Activated CD8-positive, alpha-beta T cell treated with anti-CD3 and anti-CD28 coated beads, Interleukin-2, amount 10 ng/mL, durations not matched to agents 7 days and 5 days (primary cell): ENCODE measurements at regions not wholly inside any gene's neighbourhood (a gene's known extent, or its start where the extent isn't known, plus 50 kb on each side); places are given as distances from the start of the nearest gene placed in this dataset.

ENCODE experiments used
- ATAC-seq: fragments of 150-1000 bp; cut with Tn5 transposase; one replicate; pipeline ENCODE4 v1.10.0; 2021; ENCODE audit warnings: moderate library complexity
- CTCF ChIA-PET: fragments of 350-600 bp; sonication (Branson Sonifier 250); formaldehyde crosslinking; loops from one replicate; lab custom pipeline; 2021; ENCODE audit warnings: antibody characterized with exemption; lab: Charles Lee
- POLR2A ChIA-PET: fragments of 350-600 bp; sonication (Branson Sonifier 250); formaldehyde crosslinking; loops from one replicate; lab custom pipeline; 2021; ENCODE audit warnings: antibody characterized with exemption; lab: Charles Lee
- DNase-seq: peaks from one replicate; pipeline ENCODE4 v3.0.0-alpha.2; 2020
- H3K27ac Mint-ChIP-seq: one replicate; pipeline ENCODE4 v1.8.0; 2021; ENCODE audit warnings: mild to moderate bottlenecking, mixed read lengths
- H3K27me3 Mint-ChIP-seq: one replicate; pipeline ENCODE4 v1.8.0; 2021; ENCODE audit warnings: low read depth, mixed read lengths
- H3K36me3 Mint-ChIP-seq: one replicate; pipeline ENCODE4 v1.8.0; 2021; ENCODE audit warnings: low read depth, mixed read lengths
- H3K4me1 Mint-ChIP-seq: one replicate; pipeline ENCODE4 v1.8.0; 2021; ENCODE audit warnings: low read depth, mixed read lengths
- H3K4me3 Mint-ChIP-seq: one replicate; pipeline ENCODE4 v1.8.0; 2021; ENCODE audit warnings: mild to moderate bottlenecking, mixed read lengths
- H3K9me3 Mint-ChIP-seq: one replicate; pipeline ENCODE4 v1.8.0; 2022; ENCODE audit warnings: mixed read lengths; ENCODE audit not compliant: insufficient read depth

- no peak overlapping the region for H3K4me3 Mint-ChIP-seq
- no peaks in the 10 kb centered on the region for H3K4me1 Mint-ChIP-seq
- H3K36me3 Mint-ChIP-seq, result no peaks in the 10 kb centered on the region
- H3K27ac Mint-ChIP-seq, result no peak overlapping the region
- H3K27me3 Mint-ChIP-seq, result no peaks in the 10 kb centered on the region
- ATAC-seq, result no peak
- CTCF ChIA-PET, result interaction anchor here (0.6 to 1.5 kb wide), 3 partner anchors 253 to 531 kb away, joined by 3 read pairs; no protein-coding TSS in a partner anchor
- DNase-seq, result no peak
- H3K9me3 Mint-ChIP-seq, result no peaks in the 10 kb centered on the region
- POLR2A ChIA-PET, result no interaction called here
Observed at GRCh38 chr1:222093518-222093917, 351.6 kb upstream of the DUSP10 start.

- Mint-ChIP-seq H3K4me3 (no peak overlapping the region), H3K4me1 (no peaks in the 10 kb centered on the region), H3K27me3 (no peaks in the 10 kb centered on the region), H3K36me3 (no peaks in the 10 kb centered on the region), H3K27ac (no peak overlapping the region), H3K9me3 (no peaks in the 10 kb centered on the region)
- DNase-seq (no peak), ATAC-seq (no peak)
- ChIA-PET POLR2A (no interaction called here), CTCF (no interaction called here)
Observed at GRCh38 chr1:222090103-222090502, 348.2 kb upstream of the DUSP10 start.

GRCh38 chr1:222087221-222087920 lies 345.5 kb upstream of the DUSP10 start:
- no peaks in the 10 kb centered on the region for H3K36me3 Mint-ChIP-seq
- ChIA-PET POLR2A (no interaction called here), CTCF (interaction anchor here (1.1 kb wide), 1 partner anchor 9 kb away, joined by 3 read pairs; no protein-coding TSS in a partner anchor)
- DNase-seq, result no peak
- no peaks in the 10 kb centered on the region for H3K27me3 Mint-ChIP-seq
- no peak overlapping the region for H3K27ac Mint-ChIP-seq
- H3K9me3 Mint-ChIP-seq, result no peaks in the 10 kb centered on the region
- no peaks in the 10 kb centered on the region for H3K4me1 Mint-ChIP-seq
- no peak for ATAC-seq
- no peak overlapping the region for H3K4me3 Mint-ChIP-seq

GRCh38 chr1:222084996-222085395 lies 343.1 kb upstream of the DUSP10 start:
- Mint-ChIP-seq H3K4me1 (no peaks in the 10 kb centered on the region), H3K4me3 (no peak overlapping the region), H3K27ac (no peak overlapping the region), H3K36me3 (no peaks in the 10 kb centered on the region), H3K27me3 (peaks cover 4% of the 10 kb centered on the region), H3K9me3 (no peaks in the 10 kb centered on the region)
- POLR2A ChIA-PET, result interaction anchor here (0.5 kb wide), 1 partner anchor 8 kb away, joined by 3 read pairs; no protein-coding TSS in a partner anchor
- CTCF ChIA-PET, result interaction anchor here (0.9 kb wide), 1 partner anchor 11 kb away, joined by 3 read pairs; no protein-coding TSS in a partner anchor
- DNase-seq (no peak), ATAC-seq (no peak)

DNA sequence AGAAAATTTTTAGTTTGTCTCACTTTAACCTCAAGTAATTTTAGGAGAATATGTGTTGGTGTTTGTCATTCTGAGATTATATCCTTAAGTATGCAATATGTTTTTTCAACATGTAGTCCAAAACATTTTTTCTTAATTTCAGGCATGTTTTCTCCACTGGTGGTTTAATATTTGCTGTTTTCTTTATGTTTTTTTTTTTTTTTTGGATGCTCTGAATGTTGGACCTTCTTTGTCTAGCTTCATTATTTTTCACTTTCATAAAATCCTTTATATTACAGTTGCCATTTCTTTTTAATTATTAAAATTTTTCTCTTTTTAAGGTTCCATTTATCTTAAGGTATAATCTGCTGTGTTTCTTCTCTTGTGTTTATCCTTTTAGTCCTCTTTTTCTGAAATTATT lies 342.2 kb upstream of the DUSP10 start:
- DNase-seq, result no peak
- Mint-ChIP-seq H3K36me3 (no peaks in the 10 kb centered on the region), H3K9me3 (no peaks in the 10 kb centered on the region), H3K27me3 (peaks cover 7% of the 10 kb centered on the region), H3K4me3 (no peak overlapping the region), H3K27ac (no peak overlapping the region), H3K4me1 (no peaks in the 10 kb centered on the region)
- CTCF ChIA-PET, result no interaction called here
- POLR2A ChIA-PET, result no interaction called here
- no peak for ATAC-seq

DNA sequence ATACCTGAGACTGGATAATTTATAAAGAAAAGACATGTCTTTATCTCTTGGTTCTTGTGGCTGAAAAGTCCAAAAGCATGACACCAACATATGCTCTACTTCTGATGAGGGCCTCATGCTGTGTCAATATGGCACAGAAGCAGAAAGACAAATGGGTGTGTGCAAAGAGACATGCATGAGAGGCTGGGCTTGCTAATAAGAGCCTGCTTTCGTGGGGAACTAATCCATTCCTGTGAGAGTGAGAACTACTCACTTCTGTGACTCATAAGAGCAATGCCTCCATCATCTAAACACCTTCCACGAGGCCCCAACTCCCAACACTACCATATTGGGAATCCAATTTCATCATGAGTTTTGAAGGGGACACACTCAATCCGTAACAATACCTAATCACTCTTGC lies 340.0 kb upstream of the DUSP10 start:
- DNase-seq, result no peak
- Mint-ChIP-seq H3K27me3 (peaks cover 7% of the 10 kb centered on the region), H3K36me3 (no peaks in the 10 kb centered on the region), H3K4me1 (no peaks in the 10 kb centered on the region), H3K9me3 (no peaks in the 10 kb centered on the region), H3K27ac (no peak overlapping the region), H3K4me3 (no peak overlapping the region)
- CTCF ChIA-PET, result interaction anchor here (1.4 kb wide), 1 partner anchor 374 kb away, joined by 3 read pairs; no protein-coding TSS in a partner anchor
- ATAC-seq, result no peak
- POLR2A ChIA-PET, result interaction anchor here (0.5 kb wide), 1 partner anchor 332 kb away, joined by 3 read pairs; no protein-coding TSS in a partner anchor

- no peak for DNase-seq
- no peak for ATAC-seq
- CTCF ChIA-PET, result no interaction called here
- Mint-ChIP-seq H3K4me1 (no peaks in the 10 kb centered on the region), H3K27ac (no peak overlapping the region), H3K9me3 (no peaks in the 10 kb centered on the region), H3K4me3 (no peak overlapping the region), H3K27me3 (peaks cover 7% of the 10 kb centered on the region), H3K36me3 (no peaks in the 10 kb centered on the region)
- POLR2A ChIA-PET, result no interaction called here
Observed at GRCh38 chr1:222079566-222079965, 337.7 kb upstream of the DUSP10 start.

DNA sequence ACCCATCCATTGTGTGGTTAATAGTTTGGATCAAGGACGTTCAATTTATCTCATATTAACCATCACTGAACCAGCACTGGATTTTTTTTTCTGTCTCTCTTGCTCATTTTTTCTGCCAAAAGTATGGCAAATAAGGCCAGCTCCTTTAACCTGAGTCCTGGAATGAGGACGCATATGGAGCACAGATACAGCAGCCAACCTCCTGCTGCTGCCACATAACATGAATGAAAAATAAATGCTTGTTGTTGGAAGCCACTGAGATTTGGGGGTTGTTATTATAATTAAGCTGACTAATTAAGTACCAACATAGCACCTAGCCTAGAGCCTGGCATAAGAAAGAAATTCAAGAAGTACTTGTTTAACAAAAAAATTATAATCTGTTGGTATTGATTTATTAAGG lies 335.3 kb upstream of the DUSP10 start:
- no peak overlapping the region for H3K4me3 Mint-ChIP-seq
- H3K4me1 Mint-ChIP-seq, result no peaks in the 10 kb centered on the region
- POLR2A ChIA-PET, result no interaction called here
- DNase-seq (no peak), ATAC-seq (no peak)
- no peak overlapping the region for H3K27ac Mint-ChIP-seq
- H3K36me3 Mint-ChIP-seq, result no peaks in the 10 kb centered on the region
- H3K27me3 Mint-ChIP-seq, result peaks cover 7% of the 10 kb centered on the region
- CTCF ChIA-PET, result no interaction called here
- H3K9me3 Mint-ChIP-seq, result no peaks in the 10 kb centered on the region

GRCh38 chr1:222074317-222074716 lies 332.4 kb upstream of the DUSP10 start:
- no peak for DNase-seq
- Mint-ChIP-seq H3K4me1 (no peaks in the 10 kb centered on the region), H3K27ac (no peak overlapping the region), H3K9me3 (no peaks in the 10 kb centered on the region), H3K36me3 (no peaks in the 10 kb centered on the region), H3K4me3 (no peak overlapping the region), H3K27me3 (peaks cover 1% of the 10 kb centered on the region)
- CTCF ChIA-PET, result no interaction called here
- POLR2A ChIA-PET, result no interaction called here
- no peak for ATAC-seq

DNA sequence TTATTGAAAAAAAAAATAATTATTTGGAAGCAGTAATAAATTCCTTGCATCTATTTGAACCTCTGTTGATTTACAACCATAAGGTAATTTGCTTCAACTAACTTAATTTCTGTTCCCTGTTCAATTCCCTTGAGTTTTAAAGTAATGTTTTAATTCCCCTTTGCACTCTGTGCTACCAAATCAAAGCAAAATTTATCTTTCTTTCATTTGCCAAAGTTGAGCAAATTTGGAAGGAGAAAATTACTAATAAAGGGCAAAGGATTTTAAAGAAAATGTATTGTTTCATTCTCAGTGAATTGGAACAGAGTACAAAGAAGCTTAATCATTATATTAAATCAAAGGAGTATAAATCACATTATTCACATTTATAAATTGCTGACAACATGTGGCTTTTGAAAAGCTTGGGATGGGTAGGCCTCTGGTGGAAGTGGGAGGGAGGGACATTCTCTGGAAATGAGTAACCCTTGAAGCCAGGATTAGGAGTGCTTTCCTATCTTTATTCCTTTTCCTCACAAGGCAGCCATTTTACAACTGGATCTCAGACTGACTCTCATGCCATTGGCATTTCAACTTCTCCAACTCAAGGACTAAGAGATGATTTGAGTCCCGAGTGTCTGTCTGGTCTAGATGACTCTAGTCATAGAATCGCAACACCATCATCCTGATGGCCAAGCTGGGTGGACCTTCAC lies 331.6 kb upstream of the DUSP10 start:
- Mint-ChIP-seq H3K9me3 (no peaks in the 10 kb centered on the region), H3K4me1 (no peaks in the 10 kb centered on the region), H3K36me3 (no peaks in the 10 kb centered on the region), H3K27me3 (no peaks in the 10 kb centered on the region), H3K27ac (no peak overlapping the region), H3K4me3 (no peak overlapping the region)
- CTCF ChIA-PET, result no interaction called here
- POLR2A ChIA-PET, result no interaction called here
- DNase-seq (no peak), ATAC-seq (no peak)

GRCh38 chr1:222071387-222071786 lies 329.5 kb upstream of the DUSP10 start:
- no peak for ATAC-seq
- CTCF ChIA-PET, result interaction anchor here (1.4 kb wide), 1 partner anchor 25 kb away, joined by 3 read pairs; no protein-coding TSS in a partner anchor

DNA sequence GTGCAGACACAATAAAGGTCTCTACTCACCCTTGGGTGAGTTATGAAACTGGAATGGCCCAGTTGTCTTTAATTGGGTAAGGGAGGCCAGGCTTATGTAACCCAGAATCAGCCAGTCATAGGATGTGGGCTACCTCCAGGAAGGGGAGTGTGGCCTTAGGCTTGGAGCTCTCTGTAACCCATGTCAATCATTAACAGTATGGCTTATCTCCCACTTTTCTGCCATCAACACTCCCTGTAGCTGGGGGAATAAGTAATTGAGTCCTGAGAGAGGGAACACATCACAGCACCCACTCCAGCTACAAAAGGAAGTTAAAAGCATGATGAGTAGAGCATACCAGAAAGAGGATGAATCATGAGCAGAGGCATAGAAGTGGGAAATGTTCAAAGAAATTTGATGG lies 327.0 kb upstream of the DUSP10 start:
- DNase-seq, result no peak
- Mint-ChIP-seq H3K27ac (no peak overlapping the region), H3K27me3 (no peaks in the 10 kb centered on the region), H3K36me3 (no peaks in the 10 kb centered on the region), H3K4me3 (no peak overlapping the region), H3K4me1 (no peaks in the 10 kb centered on the region), H3K9me3 (peaks cover 6% of the 10 kb centered on the region)
- POLR2A ChIA-PET, result no interaction called here
- no peak for ATAC-seq
- CTCF ChIA-PET, result no interaction called here

More at GRCh38 chr1:222071387-222071786, 329.5 kb upstream of the DUSP10 start:
- H3K4me1 Mint-ChIP-seq, result no peaks in the 10 kb centered on the region
- DNase-seq, result no peak
- H3K27ac Mint-ChIP-seq, result no peak overlapping the region
- H3K4me3 Mint-ChIP-seq, result no peak overlapping the region
- no peaks in the 10 kb centered on the region for H3K36me3 Mint-ChIP-seq
- POLR2A ChIA-PET, result no interaction called here
- no peaks in the 10 kb centered on the region for H3K9me3 Mint-ChIP-seq
- H3K27me3 Mint-ChIP-seq, result no peaks in the 10 kb centered on the region
